ENCODE measurements at regions not wholly inside any gene's neighbourhood (a gene's known extent, or its start where the extent isn't known, plus 50 kb on each side); places are given as distances from the start of the nearest gene placed in this dataset.

GRCh38 chr10:4733150-4733842 is 92.7 kb upstream of the AKR1E2 start:
- no peak for DNase-seq (ENCODE audit: low spot score)

GRCh38 chr10:4730998-4731397 is 95.0 kb upstream of the AKR1E2 start:
- FAIRE-seq (no peak), DNase-seq (ENCODE audit: low spot score) (no peak)

More at GRCh38 chr10:4733150-4733842, 92.7 kb upstream of the AKR1E2 start:
- FAIRE-seq, result no peak

GRCh38 chr10:4725917-4726606 is 99.9 kb upstream of the AKR1E2 start:
- FAIRE-seq (no peak), DNase-seq (ENCODE audit: low spot score) (peak; percentile 35)

GRCh38 chr10:4723860-4724259 is 102.1 kb upstream of the AKR1E2 start:
- DNase-seq (ENCODE audit: low spot score) (no peak), FAIRE-seq (no peak)

- FAIRE-seq (no peak), DNase-seq (ENCODE audit: low spot score) (no peak)
These were observed 103.8 kb upstream of the AKR1E2 start for GRCh38 chr10:4721999-4722753.

GRCh38 chr10:4720463-4720862 is 105.5 kb upstream of the AKR1E2 start:
- FAIRE-seq, result no peak
- no peak for DNase-seq (ENCODE audit: low spot score)

GRCh38 chr10:4719671-4720070 is 106.3 kb upstream of the AKR1E2 start:
- DNase-seq (ENCODE audit: low spot score) (no peak), FAIRE-seq (no peak)

- no peak for FAIRE-seq
- DNase-seq (ENCODE audit: low spot score), result no peak
These were observed 107.0 kb upstream of the AKR1E2 start for GRCh38 chr10:4719036-4719435.

GRCh38 chr10:4718544-4718943 is 107.5 kb upstream of the AKR1E2 start:
- no peak for FAIRE-seq
- no peak for DNase-seq (ENCODE audit: low spot score)

GRCh38 chr10:4717670-4718069 is 108.3 kb upstream of the AKR1E2 start:
- FAIRE-seq (no peak), DNase-seq (ENCODE audit: low spot score) (no peak)

GRCh38 chr10:4710858-4711257 is 115.1 kb upstream of the AKR1E2 start:
- no peak for DNase-seq (ENCODE audit: low spot score)

GRCh38 chr10:4708123-4708759 is 117.8 kb upstream of the AKR1E2 start:
- FAIRE-seq (no peak), DNase-seq (ENCODE audit: low spot score) (no peak)

More at GRCh38 chr10:4710858-4711257, 115.1 kb upstream of the AKR1E2 start:
- FAIRE-seq, result no peak

GRCh38 chr10:4707221-4707620 is 118.8 kb upstream of the AKR1E2 start:
- FAIRE-seq, result no peak

GRCh38 chr10:4704034-4704545 is 121.9 kb upstream of the AKR1E2 start:
- DNase-seq (ENCODE audit: low spot score) (peak; percentile 78), FAIRE-seq (peak; percentile 68)

More at GRCh38 chr10:4707221-4707620, 118.8 kb upstream of the AKR1E2 start:
- DNase-seq (ENCODE audit: low spot score), result no peak

GRCh38 chr10:4701016-4701415 is 125.0 kb upstream of the AKR1E2 start:
- no peak for DNase-seq (ENCODE audit: low spot score)

GRCh38 chr10:4699950-4700730 is 125.9 kb upstream of the AKR1E2 start:
- FAIRE-seq, result no peak
- no peak for DNase-seq (ENCODE audit: low spot score)

More at GRCh38 chr10:4701016-4701415, 125.0 kb upstream of the AKR1E2 start:
- FAIRE-seq, result no peak

GRCh38 chr10:4698075-4698474 is 127.9 kb upstream of the AKR1E2 start:
- no peak for FAIRE-seq
- no peak for DNase-seq (ENCODE audit: low spot score)

- FAIRE-seq, result no peak
These were observed 129.8 kb upstream of the AKR1E2 start for GRCh38 chr10:4696186-4696585.

GRCh38 chr10:4693967-4694366 is 132.0 kb upstream of the AKR1E2 start:
- DNase-seq (ENCODE audit: low spot score) (no peak), FAIRE-seq (no peak)

More at GRCh38 chr10:4696186-4696585, 129.8 kb upstream of the AKR1E2 start:
- DNase-seq (ENCODE audit: low spot score), result no peak

- no peak for FAIRE-seq
- DNase-seq (ENCODE audit: low spot score), result no peak
These were observed 133.8 kb upstream of the AKR1E2 start for GRCh38 chr10:4692206-4692605.

- FAIRE-seq, result no peak
- DNase-seq (ENCODE audit: low spot score), result peak; percentile 42
These were observed 134.2 kb upstream of the AKR1E2 start for GRCh38 chr10:4691776-4692175.
